HG02678 (cell line): ENCODE measurements at regions not wholly inside any gene's neighbourhood (a gene's known extent, or its start where the extent isn't known, plus 50 kb on each side); places are given as distances from the start of the nearest gene placed in this dataset.

Source experiments
- ATAC-seq: cut with Tn5 transposase; IDR thresholded peaks from one replicate; pipeline ENCODE4 v1.9.1; 2021; ENCODE audit warnings: mild to moderate bottlenecking, moderate library complexity; ENCODE audit not compliant: unreplicated experiment

GRCh38 chr12:14273913-14274311, 91.6 kb upstream of the ATF7IP start:
- ATAC-seq: no peak

- no peak for ATAC-seq
Measured at GRCh38 chr12:14275111-14275510, 90.4 kb upstream of the ATF7IP start.

GRCh38 chr12:14275886-14276285, 89.6 kb upstream of the ATF7IP start:
- no peak for ATAC-seq

- ATAC-seq: no peak
Measured at GRCh38 chr12:14278294-14278953, 87.1 kb upstream of the ATF7IP start.

- ATAC-seq: no peak
Measured at GRCh38 chr12:14279845-14280244, 85.6 kb upstream of the ATF7IP start.

- ATAC-seq: no peak
Measured at GRCh38 chr12:14280921-14281320, 84.6 kb upstream of the ATF7IP start.

GRCh38 chr12:14281539-14281938, 83.9 kb upstream of the ATF7IP start:
- ATAC-seq: no peak

GRCh38 chr12:14283489-14284144, 81.9 kb upstream of the ATF7IP start:
- peak; percentile 41 for ATAC-seq

GRCh38 chr12:14284184-14284722, 81.2 kb upstream of the ATF7IP start:
- ATAC-seq: peak; percentile 67

GRCh38 chr12:14289601-14290000, 75.9 kb upstream of the ATF7IP start:
- ATAC-seq: no peak

GRCh38 chr12:14290951-14291350, 74.5 kb upstream of the ATF7IP start:
- no peak for ATAC-seq

GRCh38 chr12:14303661-14304155, 61.8 kb upstream of the ATF7IP start:
- no peak for ATAC-seq

- no peak for ATAC-seq
Measured at GRCh38 chr12:14307004-14307403, 58.5 kb upstream of the ATF7IP start.

GRCh38 chr12:14308516-14308915, 57.0 kb upstream of the ATF7IP start:
- ATAC-seq: no peak

- no peak for ATAC-seq
Measured at GRCh38 chr12:14310866-14311265, 54.6 kb upstream of the ATF7IP start.

GRCh38 chr12:14313379-14314138, 51.9 kb upstream of the ATF7IP start:
- no peak for ATAC-seq

- no peak for ATAC-seq
Measured at GRCh38 chr12:14314801-14315200, 50.7 kb upstream of the ATF7IP start.

- ATAC-seq: no peak
Measured at GRCh38 chr12:14315501-14315900, 50.0 kb upstream of the ATF7IP start.
